OCI-LY1 (cell line): ENCODE measurements at regions not wholly inside any gene's neighbourhood (a gene's known extent, or its start where the extent isn't known, plus 50 kb on each side); places are given as distances from the start of the nearest gene placed in this dataset.

ENCODE experiments used
- CTCF ChIP-seq: fragments of 200-600 bp; sonication (generic), shearing (Covaris generic); IDR thresholded peaks from 2 replicates; pipeline ENCODE4 v1.5.1; 2017; ENCODE audit warnings: mild to moderate bottlenecking, antibody characterized with exemption, low read length, moderate library complexity, mixed read lengths
- EZH2 ChIP-seq: fragments of 200-600 bp; sonication (generic), shearing (Covaris generic); IDR thresholded peaks from 2 replicates; pipeline ENCODE4 v1.8.0; 2017; ENCODE audit warnings: borderline replicate concordance, mixed run types, mild to moderate bottlenecking, antibody characterized with exemption, low read length, moderate library complexity, mixed read lengths

GRCh38 chr3:118537454-118537853 is 497.2 kb downstream of the IGSF11 start:
- TF ChIP-seq CTCF (no peak), EZH2 (no peak)
